GM21367 (cell line): ENCODE measurements at regions not wholly inside any gene's neighbourhood (a gene's known extent, or its start where the extent isn't known, plus 50 kb on each side); places are given as distances from the start of the nearest gene placed in this dataset.

Source experiments
- ATAC-seq: cut with Tn5 transposase; IDR thresholded peaks from one replicate; pipeline ENCODE4 v1.9.1; 2021; ENCODE audit not compliant: unreplicated experiment

GRCh38 chr2:180101846-180102245 is 94.7 kb upstream of the CWC22 start:
- no peak for ATAC-seq

DNA sequence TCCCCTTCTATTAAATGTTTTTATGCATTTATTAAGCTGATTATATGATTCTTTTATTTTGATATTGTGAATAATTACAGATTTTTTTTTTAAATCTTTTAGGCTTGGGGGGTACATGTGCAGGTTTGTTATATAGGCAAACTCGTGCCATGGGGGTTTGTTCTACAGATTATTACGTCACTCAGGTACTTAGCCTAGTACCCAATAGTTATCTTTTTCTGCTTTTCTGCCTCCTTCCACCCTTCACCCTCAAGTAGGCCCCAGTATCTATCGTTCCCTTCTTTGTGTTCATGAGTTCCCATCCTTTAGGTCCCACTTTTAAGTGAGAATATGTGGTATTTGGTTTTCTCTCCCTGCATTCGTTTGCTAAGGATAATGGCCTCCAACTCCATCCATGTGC is 92.2 kb upstream of the CWC22 start:
- ATAC-seq = no peak

DNA sequence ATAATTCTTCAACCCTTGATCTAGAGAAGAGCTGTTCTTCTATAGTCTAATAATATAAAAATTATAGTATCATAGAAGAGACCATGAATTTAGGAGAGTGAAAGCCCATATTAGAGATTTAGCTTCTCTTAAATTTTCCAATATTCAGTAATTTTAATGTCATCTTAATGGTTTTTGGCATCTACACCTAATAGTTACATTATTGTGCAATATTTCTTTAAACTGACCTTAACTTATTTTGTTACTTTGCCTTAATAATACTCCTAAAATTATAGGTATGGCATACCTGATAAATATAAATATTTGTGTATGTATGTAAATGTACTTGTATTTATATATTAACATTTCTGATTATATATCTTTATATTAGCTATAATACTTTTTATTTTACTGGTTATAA is 78.0 kb upstream of the CWC22 start:
- no peak for ATAC-seq

- ATAC-seq = peak; percentile 57
Observed at GRCh38 chr2:180077295-180077906, 70.3 kb upstream of the CWC22 start.

DNA sequence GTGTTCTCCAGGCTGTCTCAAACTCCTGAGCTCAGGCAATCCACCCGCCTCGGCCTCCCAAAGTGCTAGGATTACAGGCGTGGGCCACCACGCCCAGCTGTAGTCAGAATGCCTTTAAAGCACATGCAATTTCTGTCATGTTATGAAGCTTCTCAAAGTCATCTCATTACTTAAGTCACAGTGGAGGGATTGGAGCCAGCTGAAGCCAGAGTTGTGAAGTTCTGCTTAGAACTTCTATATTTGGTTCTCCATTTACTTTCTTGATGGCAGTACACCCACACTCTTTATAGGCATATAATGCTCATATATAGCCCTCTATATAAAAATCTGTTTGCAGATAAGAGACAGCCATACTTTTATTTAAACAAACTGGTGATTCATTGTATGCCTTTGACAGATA is 68.8 kb upstream of the CWC22 start:
- ATAC-seq = no peak

DNA sequence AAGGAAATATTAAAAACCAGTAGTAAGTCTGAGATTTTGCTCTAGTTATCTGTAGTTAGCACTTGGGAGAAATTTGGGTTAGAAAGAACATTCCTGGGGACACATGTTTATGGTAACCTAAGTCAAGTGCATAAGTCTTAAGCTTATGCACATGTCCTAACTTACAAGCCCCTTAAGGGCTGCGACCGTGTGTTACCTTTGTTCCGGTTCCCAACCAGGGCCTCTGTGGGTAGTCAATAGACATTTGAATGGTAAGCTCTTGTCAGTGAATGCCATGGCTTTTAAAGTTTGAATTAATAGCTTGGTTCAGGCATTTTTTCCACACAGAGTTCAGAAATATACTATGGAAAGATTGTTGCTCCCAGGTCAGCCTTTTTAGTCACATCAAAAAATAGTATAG is 64.7 kb upstream of the CWC22 start:
- ATAC-seq = no peak

- no peak for ATAC-seq
Observed at GRCh38 chr2:180063494-180064092, 56.5 kb upstream of the CWC22 start.

DNA sequence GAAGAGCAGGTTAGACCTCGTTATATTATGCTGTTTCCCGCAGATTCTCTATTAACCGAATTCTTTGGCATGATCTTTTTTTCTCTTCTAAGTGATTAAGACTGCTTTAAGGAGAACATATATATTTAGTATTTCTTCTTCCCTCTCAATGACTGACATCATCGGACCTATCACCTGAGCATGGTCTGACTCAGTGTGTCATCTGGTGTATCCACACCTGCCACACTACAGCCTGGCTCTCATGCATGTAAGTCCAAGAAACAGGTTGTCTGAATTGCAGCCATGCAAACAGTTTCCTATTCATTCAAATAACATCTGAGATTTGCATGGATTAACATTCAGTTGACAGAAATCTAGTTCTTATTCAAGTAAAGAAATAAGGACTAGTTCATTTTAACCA is 55.1 kb upstream of the CWC22 start:
- ATAC-seq = no peak

- ATAC-seq = no peak
Observed at GRCh38 chr2:180061546-180061945, 54.4 kb upstream of the CWC22 start.

GRCh38 chr2:180061085-180061484 is 54.0 kb upstream of the CWC22 start:
- no peak for ATAC-seq

- no peak for ATAC-seq
Observed at GRCh38 chr2:180058993-180059392, 51.9 kb upstream of the CWC22 start.

GRCh38 chr2:180057706-180058412 is 50.8 kb upstream of the CWC22 start:
- no peak for ATAC-seq
